Nucleus accumbens (tissue), 56 donors: ENCODE measurements at regions not wholly inside any gene's neighbourhood (a gene's known extent, or its start where the extent isn't known, plus 50 kb on each side); places are given as distances from the start of the nearest gene placed in this dataset.
"Not testable (repeated sequence)": the region's sequence is repeated elsewhere in the genome, so short reads cannot be mapped to it uniquely, and the experiment has no call there.

Experiments used
- DNase-seq, 56 donors: peaks; one replicate each; lab custom pipeline; 2025; lab: John Stamatoyannopoulos, UW

DNA sequence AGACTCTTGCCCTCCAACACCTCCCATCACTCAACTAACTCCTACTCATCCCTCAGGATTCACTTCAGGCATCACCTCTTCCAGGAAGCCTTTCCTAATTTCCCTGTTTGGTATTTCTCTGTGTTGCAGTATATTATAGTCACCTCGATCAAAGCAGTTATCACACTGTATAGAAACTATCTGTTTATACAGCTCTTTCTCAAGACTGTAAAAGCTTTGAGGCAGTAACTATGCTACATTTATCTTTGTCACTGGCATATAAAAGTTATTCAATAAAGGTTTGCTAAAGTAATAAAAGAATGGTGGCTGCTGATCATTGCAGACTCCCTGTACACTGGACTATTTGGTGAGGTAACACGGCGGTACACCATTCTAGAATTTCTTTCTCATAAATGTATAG lies 284.9 kb downstream of the PAX3 start:
- no peak for DNase-seq

DNA sequence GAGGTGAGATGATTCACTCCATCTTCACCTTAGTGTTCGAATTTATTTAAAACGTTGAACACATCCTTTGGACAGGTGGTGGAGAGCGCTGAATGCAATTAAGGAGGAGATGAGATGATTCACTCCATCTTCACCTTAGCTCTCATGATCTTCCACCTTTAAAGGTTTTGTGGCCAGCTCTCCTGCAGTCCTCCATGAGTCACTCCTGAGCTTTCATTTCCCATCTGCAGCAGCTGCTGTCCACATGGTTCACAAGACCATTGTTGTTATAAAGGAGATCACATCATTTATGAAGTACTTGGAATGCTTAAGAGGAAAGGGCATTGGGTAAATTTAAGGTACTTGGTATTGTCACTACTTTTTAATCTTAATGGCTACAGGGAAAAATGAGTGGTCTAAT lies 298.5 kb downstream of the PAX3 start:
- no peak for DNase-seq

DNA sequence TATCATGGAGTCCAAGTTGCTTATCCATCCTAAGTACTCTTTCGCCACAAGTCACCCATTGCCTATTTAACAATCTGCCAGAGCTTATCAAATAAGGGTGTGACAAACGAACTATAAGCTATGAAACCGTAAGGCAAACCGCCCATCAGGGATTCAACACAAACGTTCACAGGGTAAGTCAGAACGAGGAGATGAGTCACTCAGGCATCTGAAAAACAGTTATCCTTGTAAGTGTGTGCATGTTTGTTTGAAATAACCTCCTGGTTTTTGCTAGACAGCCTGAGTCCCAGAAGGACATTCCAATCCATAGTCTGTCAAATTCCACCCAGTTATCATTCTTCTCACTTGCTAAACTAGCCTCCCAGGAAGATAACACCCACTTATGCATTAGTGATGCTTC lies 299.1 kb downstream of the PAX3 start:
- no peak for DNase-seq

DNA sequence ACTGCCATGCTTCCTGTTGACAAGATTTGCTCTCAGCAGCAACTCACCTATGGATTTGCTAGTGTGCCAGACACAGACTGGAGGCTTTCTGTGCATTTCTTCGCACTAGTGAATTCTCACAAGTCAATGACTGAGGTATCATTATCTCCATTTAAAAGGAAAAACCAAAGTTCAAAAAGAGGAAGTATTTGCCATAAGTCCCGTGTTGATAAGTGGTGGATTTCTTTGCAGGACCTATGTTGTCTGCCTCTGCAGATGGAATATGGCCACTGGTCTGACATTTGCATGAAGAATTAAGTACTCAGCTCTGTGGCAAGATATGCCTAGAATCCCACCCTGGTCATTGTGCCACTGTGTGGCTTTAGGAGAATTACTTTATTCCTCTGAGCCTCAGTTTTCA lies 299.6 kb downstream of the PAX3 start:
- DNase-seq = no peak

DNA sequence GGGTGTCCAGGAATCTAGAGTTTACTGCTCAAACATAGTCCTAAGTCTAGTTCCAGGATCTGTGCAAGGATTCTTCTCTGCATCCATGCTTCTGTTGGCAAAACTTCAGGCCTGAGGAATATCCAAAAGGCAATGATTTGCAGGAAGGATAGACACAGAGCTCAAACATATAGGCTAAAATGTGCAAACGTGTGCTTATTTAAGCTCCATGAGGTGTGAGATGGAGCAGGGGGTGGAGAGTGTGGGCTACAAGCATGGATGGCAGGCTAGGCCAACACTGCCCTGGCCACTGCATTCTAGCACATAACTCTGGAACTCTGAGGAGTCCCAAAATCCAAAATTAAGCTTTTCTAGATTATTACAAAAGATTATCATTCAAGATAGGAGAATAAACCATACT lies 301.1 kb downstream of the PAX3 start:
- DNase-seq = no peak

DNA sequence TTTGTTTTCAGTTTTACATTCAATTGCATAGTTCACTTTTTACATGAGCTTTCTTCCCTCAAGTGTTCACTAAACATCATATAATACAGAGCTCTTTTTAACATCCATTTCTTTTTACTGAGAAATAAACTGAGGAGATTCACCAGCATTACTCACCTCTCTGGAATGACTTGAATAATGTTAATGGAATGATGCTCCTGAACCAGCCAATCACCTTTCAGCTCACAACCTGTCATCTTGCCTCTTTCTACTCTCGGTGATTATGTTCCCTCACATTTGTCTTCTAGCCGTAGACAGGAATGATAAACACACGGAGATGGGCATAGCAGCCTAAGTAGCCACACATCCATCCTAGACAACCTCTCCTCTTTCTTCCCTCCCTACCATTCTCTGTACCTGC lies 301.7 kb downstream of the PAX3 start:
- DNase-seq = no peak

DNA sequence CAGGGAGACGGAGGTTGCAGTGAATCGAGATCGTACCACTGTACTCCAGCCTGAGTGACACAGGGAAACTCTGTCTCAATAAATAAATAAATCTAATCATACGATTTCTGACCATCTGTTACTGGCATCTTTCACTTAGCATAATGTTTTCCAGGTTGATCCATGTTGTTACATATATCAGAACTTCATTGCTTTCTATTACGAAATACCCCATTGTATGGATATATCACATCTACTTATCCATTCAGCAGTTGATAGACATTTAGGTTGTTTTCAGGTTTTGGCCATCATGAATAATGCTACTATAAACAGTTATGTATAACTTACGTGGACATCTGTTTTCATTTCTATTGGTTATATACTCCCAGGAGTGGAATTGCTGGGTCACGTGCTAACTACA lies 303.9 kb downstream of the PAX3 start:
- DNase-seq = no peak

DNA sequence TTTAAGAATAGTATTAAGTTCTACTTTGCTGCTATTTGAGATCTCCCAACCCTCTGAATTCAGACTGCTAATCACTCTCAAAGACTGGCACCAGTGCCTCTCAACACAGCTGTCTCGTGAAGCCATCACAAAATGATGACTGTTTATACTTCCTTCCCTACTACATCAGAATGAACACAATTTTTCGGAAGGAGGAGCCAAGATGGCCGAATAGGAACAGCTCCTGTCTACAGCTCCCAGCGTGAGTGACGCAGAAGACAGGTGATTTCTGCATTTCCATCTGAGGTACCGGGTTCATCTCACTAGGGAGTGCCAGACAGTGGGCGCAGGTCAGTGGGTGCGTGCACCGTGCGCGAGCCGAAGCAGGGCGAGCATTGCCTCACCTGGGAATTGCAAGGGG lies 314.4 kb downstream of the PAX3 start:
- not testable (repeated sequence) for DNase-seq

DNA sequence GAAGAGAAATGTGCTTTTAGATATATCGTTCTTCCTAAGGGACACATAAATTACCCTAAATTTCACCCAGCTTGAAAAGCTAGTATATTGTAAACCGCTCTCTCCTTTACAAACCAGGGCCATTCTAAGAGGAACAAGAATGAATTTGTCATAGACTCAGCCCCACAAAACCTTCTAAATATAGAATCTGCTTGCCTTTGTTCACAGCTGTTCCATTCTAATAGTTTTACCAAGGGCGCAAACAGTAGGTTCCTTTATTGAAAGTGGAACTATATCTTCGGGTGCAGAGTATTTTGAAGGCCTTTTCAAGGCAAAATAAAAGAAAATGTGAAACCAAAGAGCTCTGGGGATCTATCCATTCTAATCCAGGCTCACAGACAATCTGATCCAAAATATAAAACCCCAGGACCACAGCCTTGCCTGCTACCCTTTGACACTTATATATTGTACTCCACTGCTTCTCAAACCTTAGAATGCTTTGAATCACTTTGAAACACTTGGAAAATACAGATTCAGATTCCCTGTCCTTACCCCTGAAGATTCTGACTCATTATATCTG lies 316.8 kb downstream of the PAX3 start:
- peak in 1 of 56 donors; percentile 2 for DNase-seq

DNA sequence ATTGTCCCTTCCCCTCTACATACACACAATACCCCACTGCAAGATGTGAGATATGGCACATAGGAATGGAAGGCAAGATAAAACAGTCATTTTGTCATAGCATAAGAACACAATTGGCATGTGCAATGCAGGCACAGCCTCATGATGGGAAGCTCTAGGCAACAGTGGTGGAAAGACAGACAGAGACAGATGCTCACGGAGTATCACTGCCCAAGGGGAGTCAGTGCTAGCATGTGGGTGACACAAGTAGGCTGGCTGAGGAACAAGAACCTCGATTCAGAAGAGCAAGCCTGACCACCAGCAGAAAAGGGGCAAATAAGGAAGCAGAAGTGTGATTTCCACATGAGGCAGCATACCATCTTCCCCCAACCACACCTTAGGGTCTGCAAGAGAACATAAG lies 323.6 kb downstream of the PAX3 start:
- DNase-seq = no peak

DNA sequence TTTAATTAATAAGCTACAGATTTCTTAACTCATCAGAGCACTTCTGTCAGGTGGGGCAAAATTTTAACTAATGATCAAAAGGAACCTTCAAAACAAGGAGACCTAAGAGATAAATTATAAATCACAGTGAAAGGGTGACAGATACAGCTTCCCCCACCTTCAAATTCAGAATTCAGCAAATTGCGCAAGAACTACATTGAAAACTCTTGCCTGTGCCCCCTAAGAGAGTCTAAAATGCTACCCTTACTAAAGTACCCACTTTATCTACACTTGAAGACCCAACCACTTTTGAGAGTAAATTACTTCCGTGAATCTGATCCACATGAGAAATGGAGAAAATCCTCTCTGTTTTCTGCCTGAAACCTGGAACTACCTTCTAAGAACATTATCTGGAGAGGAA lies 324.9 kb downstream of the PAX3 start:
- no peak for DNase-seq

DNA sequence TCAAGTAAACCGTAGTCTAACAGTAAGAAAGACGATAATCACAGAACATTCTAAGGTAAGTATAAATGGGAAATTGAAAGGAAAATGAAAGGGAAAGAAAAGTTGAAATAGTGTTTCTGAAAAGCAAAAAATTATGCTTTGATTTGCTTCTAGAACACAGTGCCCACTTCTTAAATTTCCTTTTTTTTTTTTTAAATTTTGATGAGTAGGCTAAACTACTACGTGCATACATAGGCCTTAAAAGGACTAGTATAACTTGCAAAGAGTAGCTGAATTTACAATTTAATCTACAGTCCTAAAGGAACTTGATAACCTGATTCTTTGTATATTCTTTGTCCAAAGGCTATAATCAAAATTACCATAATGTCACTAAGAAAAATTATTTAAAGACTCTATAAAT lies 325.3 kb downstream of the PAX3 start:
- no peak for DNase-seq

DNA sequence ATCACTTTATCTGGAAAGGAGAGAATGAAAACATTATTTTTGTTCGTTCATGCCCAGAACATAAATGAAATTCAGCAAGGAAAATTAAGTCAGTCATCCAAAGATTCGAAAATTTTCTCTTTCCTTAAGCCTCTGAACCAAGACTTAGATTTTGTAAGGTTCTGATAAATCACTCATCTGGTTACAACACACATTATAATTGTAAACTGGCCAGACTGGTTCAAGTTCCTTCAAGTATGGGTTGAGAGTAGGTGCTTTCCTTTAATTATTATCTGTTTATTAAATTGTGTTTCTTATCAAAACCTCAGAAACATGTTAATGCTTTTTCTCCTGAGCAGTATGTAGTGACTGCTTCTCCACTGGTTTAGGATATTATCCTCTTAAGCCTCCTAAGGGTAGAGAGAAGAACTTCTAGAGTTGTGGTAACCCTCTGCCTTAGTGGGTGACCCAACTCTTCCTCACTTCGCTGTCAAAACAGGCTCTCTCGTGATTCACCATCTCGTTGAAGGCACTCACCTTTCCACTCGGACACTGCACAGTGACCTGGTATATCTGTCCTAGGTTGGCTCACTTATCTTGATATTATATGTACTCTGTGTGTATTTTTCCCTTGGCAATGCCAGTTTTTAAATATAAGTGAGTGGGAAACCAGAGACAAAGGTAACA lies 325.9 kb downstream of the PAX3 start:
- no peak for DNase-seq

DNA sequence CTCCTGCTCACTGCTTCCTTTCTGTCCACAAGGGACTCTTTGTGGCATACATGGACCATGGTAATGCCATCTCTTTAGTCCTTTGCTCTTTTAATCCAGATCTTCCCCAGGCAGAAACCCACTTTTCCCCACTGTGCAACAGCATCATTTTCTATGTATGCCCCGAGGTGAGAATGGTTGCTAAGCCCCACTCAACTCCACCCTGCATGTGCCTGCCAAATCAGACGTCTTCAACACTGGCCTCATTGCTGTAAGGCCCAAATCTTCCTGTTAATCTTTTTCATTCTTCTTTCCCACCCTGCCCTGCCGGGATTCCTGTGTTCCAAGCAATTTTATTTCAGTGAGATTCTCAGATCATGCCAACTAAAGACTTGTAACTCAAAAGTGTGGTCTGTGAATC lies 328.4 kb downstream of the PAX3 start:
- no peak for DNase-seq

DNA sequence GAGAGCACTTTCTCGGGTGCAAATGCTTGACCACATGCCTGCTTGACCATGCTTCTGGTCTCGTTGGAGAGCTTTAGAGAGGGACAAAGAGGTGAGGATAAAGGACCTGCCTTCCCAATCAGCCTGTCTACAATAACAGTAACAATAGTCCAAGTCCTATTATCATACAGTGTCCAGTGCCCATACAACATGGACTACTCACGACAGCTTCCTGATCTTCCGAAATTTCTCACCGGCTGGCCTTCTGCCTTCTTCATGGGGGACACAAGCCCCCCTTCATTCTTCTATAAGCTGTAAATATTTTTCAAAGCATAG lies 329.0 kb downstream of the PAX3 start:
- no peak for DNase-seq

DNA sequence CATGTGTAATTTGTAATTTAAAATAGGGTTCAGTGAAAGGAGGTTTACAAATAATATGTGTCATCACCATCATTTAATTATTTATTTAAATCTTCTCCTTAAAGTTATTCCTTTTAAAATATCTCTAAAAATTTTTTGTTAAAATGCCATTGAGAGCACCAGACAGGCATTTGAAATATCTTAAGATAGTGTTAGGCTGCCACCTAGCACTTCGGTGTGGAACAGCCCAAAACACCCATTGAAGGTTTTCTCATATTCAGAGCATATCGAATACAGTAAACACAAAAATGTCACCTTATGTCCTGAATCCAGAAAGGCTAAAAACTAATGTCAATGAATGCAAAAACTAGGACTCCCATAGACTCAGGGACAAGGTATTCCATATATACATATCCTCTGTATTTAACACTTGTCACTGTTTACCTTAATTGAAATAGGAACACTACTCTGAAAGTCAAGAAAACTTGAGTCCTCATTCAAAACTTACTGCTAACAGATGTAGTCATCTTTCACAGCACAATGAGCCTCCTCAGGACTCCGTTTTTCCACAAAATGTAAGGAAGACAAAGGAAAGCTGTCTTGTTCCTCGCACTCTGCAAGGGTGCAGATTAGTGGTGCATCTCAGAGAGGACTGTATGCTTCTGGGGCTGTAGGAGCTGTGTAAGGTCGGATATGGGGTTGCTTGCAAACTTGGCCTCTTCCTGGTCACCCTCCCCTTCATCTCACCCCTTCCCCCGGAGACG lies 329.5 kb downstream of the PAX3 start:
- DNase-seq = peak in 20 of 56 donors; percentile 0 to 64 (median 6)

DNA sequence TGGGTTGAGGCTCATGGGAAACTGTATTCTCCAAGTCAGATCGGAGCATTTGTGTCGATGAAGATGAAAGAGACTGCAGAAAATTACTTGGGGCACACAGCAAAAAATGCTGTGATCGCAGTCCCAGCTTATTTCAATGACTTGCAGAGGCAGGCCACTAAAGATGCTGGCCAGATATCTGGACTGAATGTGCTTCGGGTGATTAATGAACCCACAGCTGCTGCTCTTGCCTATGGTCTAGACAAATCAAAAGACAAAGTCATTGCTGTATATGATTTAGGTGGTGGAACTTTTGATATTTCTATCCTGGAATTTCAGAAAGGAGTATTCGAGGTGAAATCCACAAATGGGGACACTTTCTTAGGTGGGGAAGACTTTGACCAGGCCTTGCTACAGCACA lies 336.6 kb downstream of the PAX3 start:
- no peak for DNase-seq

DNA sequence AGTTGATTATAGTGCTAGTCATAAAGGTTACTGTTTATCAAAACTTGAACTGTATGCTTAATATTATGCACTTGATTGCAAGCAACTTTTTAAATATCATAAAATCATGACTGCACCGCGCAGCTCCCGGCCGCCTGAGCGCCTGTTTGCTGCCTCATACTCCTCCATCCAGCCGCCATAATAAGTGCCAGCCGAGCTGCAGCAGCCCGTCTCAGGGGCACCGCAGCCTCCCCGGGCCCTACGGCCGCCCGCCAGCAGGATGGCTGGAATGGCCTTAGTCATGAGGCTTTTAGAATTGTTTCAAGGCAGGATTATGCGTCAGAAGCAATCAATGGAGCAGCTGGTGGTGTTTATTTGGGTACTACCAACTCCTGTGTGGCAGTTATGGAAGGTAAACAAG lies 337.2 kb downstream of the PAX3 start:
- no peak for DNase-seq

DNA sequence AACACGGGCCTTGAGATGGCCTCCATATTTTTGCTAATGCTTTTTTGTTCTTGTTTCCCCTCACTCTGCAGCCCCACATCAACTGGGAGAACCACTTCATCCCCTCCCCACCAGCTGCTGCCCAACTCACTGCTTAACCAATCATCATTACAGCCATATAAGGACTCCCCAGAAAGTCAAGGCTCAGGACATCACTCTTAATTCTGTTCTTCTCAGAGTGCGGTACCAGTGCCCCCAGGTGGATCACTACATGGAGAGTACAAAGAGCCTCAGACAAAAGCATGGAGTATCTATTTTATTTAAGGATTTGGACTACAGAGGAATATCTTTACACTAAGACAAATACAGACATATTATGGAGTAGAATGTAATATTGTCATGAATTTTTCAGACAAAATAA lies 340.6 kb downstream of the PAX3 start:
- no peak for DNase-seq

DNA sequence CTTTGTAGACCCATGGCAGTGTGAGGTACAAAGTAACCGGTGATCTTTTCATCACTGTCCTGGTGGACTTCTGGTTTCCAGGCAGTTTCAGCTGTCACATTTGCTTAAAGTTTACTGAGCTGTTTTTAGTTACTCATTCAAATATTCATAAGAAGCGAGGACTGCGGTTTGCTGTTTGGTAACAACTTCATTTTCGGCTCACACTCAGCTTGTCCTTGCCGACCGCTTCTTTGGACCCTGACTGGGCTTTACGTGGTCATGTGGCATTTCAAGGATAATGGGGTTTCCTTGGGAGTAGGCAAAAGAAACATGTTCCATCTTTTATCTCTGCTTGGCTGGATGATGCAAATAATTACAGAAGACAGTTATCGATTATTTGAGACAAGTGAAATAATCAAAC lies 350.7 kb downstream of the PAX3 start:
- no peak for DNase-seq

DNA sequence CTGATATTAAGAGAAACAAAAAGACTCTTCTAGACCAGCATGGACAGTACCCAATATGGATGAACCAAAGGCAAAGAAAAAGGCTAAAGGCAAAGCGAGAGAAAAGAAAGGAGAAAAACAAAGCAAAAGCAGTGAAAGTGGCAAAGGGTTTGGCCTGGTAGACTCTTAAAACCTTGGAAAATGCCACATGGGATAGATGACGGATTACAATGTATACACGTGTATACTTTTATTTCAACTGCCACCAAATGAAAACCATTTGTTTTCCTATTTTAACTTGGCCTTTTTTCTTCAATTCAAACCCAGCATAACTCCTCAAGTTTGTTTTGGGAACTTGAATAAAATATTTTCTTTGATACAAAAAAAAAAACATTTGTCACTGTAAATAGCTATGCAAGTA lies 354.3 kb downstream of the PAX3 start:
- not testable (repeated sequence) for DNase-seq

DNA sequence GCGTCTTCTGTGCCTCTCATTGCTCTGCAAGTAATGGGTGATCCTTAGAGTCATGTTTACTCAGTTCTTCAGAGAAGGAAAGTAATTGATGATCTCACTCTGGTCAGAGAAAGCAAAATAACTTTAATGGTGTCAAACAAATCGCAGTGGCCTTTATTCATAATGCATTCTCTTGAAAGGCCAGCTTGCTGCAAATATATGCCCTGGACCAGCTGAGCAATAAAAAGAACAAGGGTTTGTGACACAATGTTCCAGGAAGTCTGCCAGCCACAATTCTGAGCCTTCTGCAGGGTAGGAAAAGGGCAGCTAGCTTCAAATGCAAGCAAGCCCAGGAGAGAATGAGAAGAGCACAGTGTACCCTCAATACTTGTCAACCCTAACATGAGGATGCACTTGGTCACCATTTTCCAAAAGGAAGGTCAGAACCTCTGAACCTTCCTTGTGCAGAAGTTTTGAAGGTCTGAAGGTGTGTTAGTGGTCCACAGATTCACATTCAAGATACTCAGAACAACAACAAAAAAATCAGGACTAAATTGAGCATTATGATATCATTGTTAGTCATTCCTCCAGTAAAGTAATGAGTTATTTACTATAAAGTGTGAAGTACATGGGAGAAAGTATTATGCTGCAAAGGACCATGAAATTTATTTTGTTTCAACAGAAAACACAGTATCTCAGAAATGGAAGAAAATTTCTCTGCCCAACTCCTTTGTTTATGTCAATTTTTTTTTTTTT lies 355.6 kb downstream of the PAX3 start:
- DNase-seq = peak in 7 of 56 donors; percentile 1 to 35 (median 5)
